ENCODE measurements at regions not wholly inside any gene's neighbourhood (a gene's known extent, or its start where the extent isn't known, plus 50 kb on each side); places are given as distances from the start of the nearest gene placed in this dataset.
"Not testable (repeated sequence)": the region's sequence is repeated elsewhere in the genome, so short reads cannot be mapped to it uniquely, and the experiment has no call there.

DNA sequence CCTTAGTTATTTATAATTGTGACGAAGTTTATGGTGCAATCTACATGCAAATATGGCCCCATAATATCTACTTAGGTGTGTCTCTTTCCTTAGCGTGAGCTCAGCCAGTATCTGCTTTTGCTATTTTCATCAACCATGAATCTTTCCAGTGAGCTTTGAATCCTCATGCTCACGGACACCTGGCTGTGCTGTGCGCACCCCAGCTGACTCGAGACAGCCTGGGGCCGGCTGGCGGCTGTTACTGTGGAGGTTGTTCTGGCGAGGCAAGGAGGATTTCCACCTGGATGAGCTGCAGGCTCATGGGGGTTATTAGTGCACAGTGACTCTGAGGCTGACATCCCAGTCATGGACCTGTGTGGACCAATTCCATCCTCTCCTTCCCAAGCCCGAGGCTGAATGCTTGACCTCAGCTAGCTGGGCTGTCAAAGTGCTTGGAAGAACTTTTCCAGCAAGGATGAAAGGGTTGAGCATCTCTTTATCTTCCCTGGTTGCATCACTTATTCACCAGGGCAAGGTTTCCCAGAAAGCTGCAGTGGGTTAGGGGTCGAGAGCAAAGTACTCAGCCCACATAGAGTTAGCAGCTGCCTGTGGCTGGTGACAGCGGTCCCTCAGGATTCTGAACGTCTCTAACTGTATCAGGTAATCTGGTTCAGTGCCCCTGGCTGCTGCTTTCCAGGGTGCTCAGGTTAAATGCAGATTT, 141.7 kb downstream of the ARL4C start:
- TF ChIP-seq, protein P1, sequence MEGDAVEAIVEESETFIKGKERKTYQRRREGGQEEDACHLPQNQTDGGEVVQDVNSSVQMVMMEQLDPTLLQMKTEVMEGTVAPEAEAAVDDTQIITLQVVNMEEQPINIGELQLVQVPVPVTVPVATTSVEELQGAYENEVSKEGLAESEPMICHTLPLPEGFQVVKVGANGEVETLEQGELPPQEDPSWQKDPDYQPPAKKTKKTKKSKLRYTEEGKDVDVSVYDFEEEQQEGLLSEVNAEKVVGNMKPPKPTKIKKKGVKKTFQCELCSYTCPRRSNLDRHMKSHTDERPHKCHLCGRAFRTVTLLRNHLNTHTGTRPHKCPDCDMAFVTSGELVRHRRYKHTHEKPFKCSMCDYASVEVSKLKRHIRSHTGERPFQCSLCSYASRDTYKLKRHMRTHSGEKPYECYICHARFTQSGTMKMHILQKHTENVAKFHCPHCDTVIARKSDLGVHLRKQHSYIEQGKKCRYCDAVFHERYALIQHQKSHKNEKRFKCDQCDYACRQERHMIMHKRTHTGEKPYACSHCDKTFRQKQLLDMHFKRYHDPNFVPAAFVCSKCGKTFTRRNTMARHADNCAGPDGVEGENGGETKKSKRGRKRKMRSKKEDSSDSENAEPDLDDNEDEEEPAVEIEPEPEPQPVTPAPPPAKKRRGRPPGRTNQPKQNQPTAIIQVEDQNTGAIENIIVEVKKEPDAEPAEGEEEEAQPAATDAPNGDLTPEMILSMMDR (IDR thresholded peaks at IDR 0.05; ENCODE audit: low read depth, low read length), result no peak
- H3K4me3 ChIP-seq (ENCODE audit: low read depth, low read length), result no peak overlapping the region

DNA sequence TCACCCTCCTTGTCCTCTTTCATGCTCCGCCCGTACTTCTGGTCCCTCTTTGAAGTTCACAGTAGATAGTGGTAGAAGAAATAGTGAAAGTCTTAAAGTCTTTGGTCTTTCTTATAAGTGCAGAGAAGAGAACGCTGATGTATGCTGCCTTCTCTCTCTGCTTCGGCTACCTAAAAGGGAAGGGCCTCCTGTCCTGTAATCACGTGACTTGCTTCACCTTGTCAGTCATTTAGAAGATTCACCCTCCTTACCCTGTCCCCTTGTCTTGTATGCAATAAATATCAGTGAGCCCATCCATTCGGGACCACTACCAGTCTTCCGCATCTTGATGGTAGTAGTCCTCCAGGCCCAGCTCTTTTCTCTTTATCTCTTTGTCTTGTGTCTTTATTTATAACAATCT, 144.6 kb downstream of the ARL4C start:
- TF ChIP-seq, protein P1 (IDR thresholded peaks at IDR 0.05; ENCODE audit: low read depth, low read length), result no peak

DNA sequence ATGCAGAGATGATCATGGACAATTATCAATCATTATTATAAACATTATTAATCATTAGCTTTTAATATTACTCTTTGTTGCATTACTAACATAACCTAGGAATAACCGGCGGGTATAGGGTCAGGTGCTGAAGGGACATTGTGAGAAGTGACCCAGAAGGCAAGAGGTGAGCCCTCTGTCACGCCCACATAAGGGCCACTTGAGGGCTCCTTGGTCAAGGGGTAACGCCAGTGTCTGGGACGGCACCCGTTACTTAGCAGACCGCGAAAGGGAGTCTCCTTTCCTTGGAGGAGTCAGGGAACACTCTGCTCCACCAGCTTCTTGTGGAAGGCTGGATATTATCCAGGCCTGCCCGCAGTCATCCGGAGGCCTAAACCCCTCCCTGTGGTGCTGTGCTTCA, 145.0 kb downstream of the ARL4C start:
- H3K4me3 ChIP-seq (ENCODE audit: low read depth, low read length), result not testable (repeated sequence)

More for the DNA sequence above, 144.6 kb downstream of the ARL4C start:
- no peak overlapping the region for H3K4me3 ChIP-seq (ENCODE audit: low read depth, low read length)

DNA sequence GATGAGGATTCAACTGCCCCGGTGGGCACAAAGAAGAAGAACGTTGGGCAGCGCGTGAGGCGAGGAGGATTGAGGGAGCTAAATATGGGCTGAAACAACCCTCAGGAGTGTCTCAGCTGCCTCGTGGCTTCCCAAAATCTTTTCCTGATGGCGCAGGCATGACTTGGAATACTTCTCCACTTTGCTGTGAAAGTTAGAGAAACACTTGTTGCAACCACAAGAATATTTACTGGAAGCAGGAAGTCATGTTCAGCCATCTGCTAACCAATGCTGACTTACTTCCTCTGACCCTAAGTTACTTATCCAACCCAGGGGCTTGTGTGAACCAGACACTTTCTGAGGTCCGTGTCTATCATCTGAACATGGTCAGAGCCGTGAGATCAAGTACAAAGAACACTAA, 148.8 kb downstream of the ARL4C start:
- TF ChIP-seq, protein P1 (IDR thresholded peaks at IDR 0.05; ENCODE audit: low read depth, low read length), result no peak
- H3K4me3 ChIP-seq (ENCODE audit: low read depth, low read length), result no peak overlapping the region

DNA sequence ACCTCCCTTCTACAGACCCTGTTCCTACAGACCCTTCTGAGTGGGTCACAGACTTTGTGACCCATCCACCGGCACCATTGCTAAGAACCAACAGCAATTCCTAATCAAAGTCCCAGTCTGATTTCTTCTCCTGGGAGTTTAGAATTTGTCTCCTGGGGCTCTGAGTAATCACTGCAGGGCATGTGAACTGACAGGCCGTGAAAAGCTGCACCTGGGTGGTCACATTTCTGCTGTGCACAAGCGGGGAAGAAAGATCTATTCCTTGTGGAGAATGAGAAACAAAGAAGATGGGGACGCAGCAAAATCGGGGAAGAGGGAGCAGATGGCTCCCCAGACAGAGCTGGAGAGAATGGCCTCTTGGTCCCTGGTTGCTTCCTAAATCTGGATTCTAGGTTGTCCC, 151.0 kb downstream of the ARL4C start:
- H3K4me3 ChIP-seq (ENCODE audit: low read depth, low read length), result no peak overlapping the region
- TF ChIP-seq, protein P1 (IDR thresholded peaks at IDR 0.05; ENCODE audit: low read depth, low read length), result no peak

DNA sequence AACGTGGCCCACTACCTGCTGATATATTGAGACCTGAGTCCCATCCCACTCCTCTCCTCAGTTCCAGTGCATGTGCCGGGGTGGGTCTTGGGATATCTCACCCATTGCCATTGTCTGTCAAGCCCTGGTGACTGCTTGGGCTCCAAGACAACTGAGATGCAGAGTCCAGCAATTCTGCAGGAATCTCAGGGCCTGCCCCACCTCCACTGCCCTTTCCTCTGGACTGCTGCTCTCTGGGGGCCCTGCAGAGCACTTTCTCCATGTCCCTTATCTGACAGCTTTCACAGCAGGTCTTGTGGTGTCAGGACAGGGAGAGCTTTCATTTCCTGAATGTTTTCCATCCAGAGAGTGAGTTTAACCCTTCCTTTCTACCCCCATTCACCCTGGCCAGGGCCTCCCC, 152.9 kb downstream of the ARL4C start:
- TF ChIP-seq, protein P1 (IDR thresholded peaks at IDR 0.05; ENCODE audit: low read depth, low read length), result no peak
- no peak overlapping the region for H3K4me3 ChIP-seq (ENCODE audit: low read depth, low read length)

DNA sequence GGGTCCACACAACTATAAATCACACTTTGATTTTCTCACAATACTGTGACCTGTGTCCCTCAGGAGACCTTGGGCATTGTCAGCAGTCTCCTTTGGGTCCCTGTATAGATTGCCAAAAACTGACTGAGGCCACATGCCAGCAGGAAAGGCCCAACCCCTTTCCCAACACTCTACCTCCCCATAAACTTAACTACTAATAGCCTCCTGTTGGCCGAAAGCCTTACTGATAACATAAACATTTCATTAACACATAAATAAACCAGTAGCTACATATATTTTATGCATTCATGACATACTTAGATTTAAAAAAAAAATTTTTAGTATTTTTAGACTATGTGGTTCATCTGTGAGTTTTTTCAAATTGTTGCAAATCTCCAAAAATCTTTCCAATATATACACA, 153.5 kb downstream of the ARL4C start:
- TF ChIP-seq, protein P1 (IDR thresholded peaks at IDR 0.05; ENCODE audit: low read depth, low read length), result no peak
- no peak overlapping the region for H3K4me3 ChIP-seq (ENCODE audit: low read depth, low read length)

Measured in WI38 (cell line).